Sigmoid colon (tissue), 6 donors: ENCODE measurements at regions not wholly inside any gene's neighbourhood (a gene's known extent, or its start where the extent isn't known, plus 50 kb on each side); places are given as distances from the start of the nearest gene placed in this dataset.

ENCODE experiments used
- DNase-seq: peaks from one replicate; pipeline ENCODE4 v3.0.0-alpha.2; 2019
- H3K27ac ChIP-seq, 4 donors: fragments of 200-600 bp; sonication (generic); one replicate each; pipeline ENCODE4 v1.5.1; 2016 to 2019; ENCODE audit warnings: mild to moderate bottlenecking in 1 of 4
- H3K27me3 ChIP-seq, 3 donors: fragments of 200-600 bp; sonication (generic); one replicate each; pipeline ENCODE4 v1.5.1; 2019; ENCODE audit warnings: mild to moderate bottlenecking in 1 of 3
- H3K36me3 ChIP-seq, 4 donors: fragments of 200-600 bp; sonication (generic); one replicate each; pipeline ENCODE4 v1.5.1; 2016 to 2019
- H3K4me1 ChIP-seq, 4 donors: fragments of 200-600 bp; sonication (generic); one replicate each; pipeline ENCODE4 v1.5.1; 2017 to 2019
- H3K4me3 ChIP-seq, 4 donors: fragments of 200-600 bp; sonication (generic); one replicate each; pipeline ENCODE4 v1.5.1; 2017 to 2019; ENCODE audit warnings: mild to moderate bottlenecking in 2 of 4, moderate library complexity in 1 of 4
- H3K9me3 ChIP-seq, 4 donors: fragments of 200-600 bp in 3 of 4; sonication (generic) in 3 of 4; one replicate each; pipeline versions ENCODE4 v1.5.1 to v1.6.1; 2013 to 2019
- EP300 ChIP-seq, 4 donors: sonication (generic); formaldehyde crosslinking; IDR thresholded peaks; one replicate each; pipeline ENCODE4 v1.6.1; 2017; ENCODE audit warnings: antibody characterized with exemption in 4 of 4
- POLR2A ChIP-seq, 2 donors: fragments of 450-650 bp; IDR thresholded peaks; one replicate each; pipeline ENCODE4 v1.6.1; 2016; ENCODE audit warnings: antibody characterized with exemption in 2 of 2, mild to moderate bottlenecking in 2 of 2, moderate library complexity in 2 of 2
- POLR2AphosphoS5 ChIP-seq, 4 donors: sonication (generic); formaldehyde crosslinking; IDR thresholded peaks; one replicate each; pipeline ENCODE4 v1.6.1; 2017; ENCODE audit warnings: antibody characterized with exemption in 4 of 4
- WGBS, 2 donors: extraction: QIAGEN DNeasy Blood & Tissue Kit; methylation state at CpG; one replicate each; pipeline ENCODE4 v1.1.7; 2013; 5-methylcytosine and 5-hydroxymethylcytosine counted together
- intact Hi-C: fragments of 100-400 bp; cut with DNase I; formaldehyde crosslinking; loops from one replicate; pipeline ENCODE4 v1.15.1; 2023
- TF ChIP-seq, protein P1 (sequence below), 4 experiments: fragments of 450-650 bp in 3 of 4; fragments of 200-600 bp in 1 of 4; IDR thresholded peaks; one replicate each; pipeline ENCODE4 v1.5.1; 2016 to 2019; ENCODE audit warnings: antibody characterized with exemption in 4 of 4, mild to moderate bottlenecking in 3 of 4, moderate library complexity in 2 of 4
- donor health status: healthy with polysubstance abuse.
- donor health status: healthy.

GRCh38 chr6:113288409-113288808 lies 568.7 kb upstream of the MARCKS start:
- TF ChIP-seq EP300 (IDR thresholded peaks at IDR 0.05) (no peak), POLR2A (IDR thresholded peaks at IDR 0.05) (no peak), POLR2AphosphoS5 (IDR thresholded peaks at IDR 0.05) (no peak)
- TF ChIP-seq, protein P1, sequence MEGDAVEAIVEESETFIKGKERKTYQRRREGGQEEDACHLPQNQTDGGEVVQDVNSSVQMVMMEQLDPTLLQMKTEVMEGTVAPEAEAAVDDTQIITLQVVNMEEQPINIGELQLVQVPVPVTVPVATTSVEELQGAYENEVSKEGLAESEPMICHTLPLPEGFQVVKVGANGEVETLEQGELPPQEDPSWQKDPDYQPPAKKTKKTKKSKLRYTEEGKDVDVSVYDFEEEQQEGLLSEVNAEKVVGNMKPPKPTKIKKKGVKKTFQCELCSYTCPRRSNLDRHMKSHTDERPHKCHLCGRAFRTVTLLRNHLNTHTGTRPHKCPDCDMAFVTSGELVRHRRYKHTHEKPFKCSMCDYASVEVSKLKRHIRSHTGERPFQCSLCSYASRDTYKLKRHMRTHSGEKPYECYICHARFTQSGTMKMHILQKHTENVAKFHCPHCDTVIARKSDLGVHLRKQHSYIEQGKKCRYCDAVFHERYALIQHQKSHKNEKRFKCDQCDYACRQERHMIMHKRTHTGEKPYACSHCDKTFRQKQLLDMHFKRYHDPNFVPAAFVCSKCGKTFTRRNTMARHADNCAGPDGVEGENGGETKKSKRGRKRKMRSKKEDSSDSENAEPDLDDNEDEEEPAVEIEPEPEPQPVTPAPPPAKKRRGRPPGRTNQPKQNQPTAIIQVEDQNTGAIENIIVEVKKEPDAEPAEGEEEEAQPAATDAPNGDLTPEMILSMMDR (IDR thresholded peaks at IDR 0.05) = no peak
- intact Hi-C loops = no loop called here

GRCh38 chr6:113289166-113289565 lies 568.0 kb upstream of the MARCKS start:
- no peak for TF ChIP-seq POLR2AphosphoS5 (IDR thresholded peaks at IDR 0.05)
- no peak for TF ChIP-seq EP300 (IDR thresholded peaks at IDR 0.05)
- TF ChIP-seq, protein P1 (IDR thresholded peaks at IDR 0.05) = no peak
- no peak for TF ChIP-seq POLR2A (IDR thresholded peaks at IDR 0.05)
- peaks cover 0 to 4% (median 0%) of the 10 kb centered on the region in 4 donors for H3K9me3 ChIP-seq
- WGBS, 2 donors = 95 to 97% methylated on average over 6 of the region's 6 CpGs
- H3K4me3 ChIP-seq = no peak overlapping the region
- H3K36me3 ChIP-seq = no peaks in the 10 kb centered on the region
- intact Hi-C loops = no loop called here
- peaks cover 0 to 17% (median 16%) of the 10 kb centered on the region in 4 donors for H3K4me1 ChIP-seq
- no peak for DNase-seq
- H3K27ac ChIP-seq = no peak overlapping the region
- no peaks in the 10 kb centered on the region for H3K27me3 ChIP-seq

More at GRCh38 chr6:113288409-113288808, 568.7 kb upstream of the MARCKS start:
- Histone ChIP-seq H3K36me3 (no peaks in the 10 kb centered on the region), H3K9me3 (peaks cover 0 to 4% (median 0%) of the 10 kb centered on the region in 4 donors), H3K27ac (no peak overlapping the region), H3K4me3 (no peak overlapping the region), H3K4me1 (peaks cover 0 to 17% (median 16%) of the 10 kb centered on the region in 4 donors), H3K27me3 (no peaks in the 10 kb centered on the region)
- DNase-seq = no peak
- 91 to 97% methylated on average over 1 of the region's 1 CpG for WGBS, 2 donors

DNA sequence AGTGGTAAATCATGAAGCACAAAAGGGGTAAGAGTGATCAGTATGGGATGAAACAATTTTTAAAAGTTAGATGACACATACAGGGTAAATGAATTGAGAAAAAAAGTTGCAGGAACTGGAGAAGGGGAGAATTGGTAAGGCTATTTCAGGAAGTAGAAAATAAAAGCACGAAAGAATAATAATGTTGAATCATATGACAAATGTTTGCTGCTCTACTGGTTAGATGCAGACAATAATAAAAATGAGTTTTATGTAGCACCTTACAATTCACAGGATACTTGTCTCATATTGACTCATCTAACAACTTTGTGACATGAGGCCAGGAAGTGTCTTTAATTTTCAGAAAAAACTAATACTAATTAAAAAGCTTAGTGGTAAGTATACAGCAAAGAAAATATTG lies 566.5 kb upstream of the MARCKS start:
- Histone ChIP-seq H3K36me3 (no peaks in the 10 kb centered on the region), H3K27ac (no peak overlapping the region), H3K4me3 (no peak overlapping the region), H3K9me3 (peaks cover 0 to 4% (median 0%) of the 10 kb centered on the region in 4 donors), H3K4me1 (peaks cover 0 to 17% (median 16%) of the 10 kb centered on the region in 4 donors), H3K27me3 (no peaks in the 10 kb centered on the region)
- DNase-seq = no peak
- intact Hi-C loops = no loop called here
- WGBS, 2 donors = 68 to 83% methylated on average over 1 of the region's 1 CpG
- TF ChIP-seq POLR2AphosphoS5 (IDR thresholded peaks at IDR 0.05) = no peak
- no peak for TF ChIP-seq POLR2A (IDR thresholded peaks at IDR 0.05)
- TF ChIP-seq EP300 (IDR thresholded peaks at IDR 0.05) = no peak
- TF ChIP-seq, protein P1 (IDR thresholded peaks at IDR 0.05) = no peak

GRCh38 chr6:113291751-113292445 lies 565.2 kb upstream of the MARCKS start:
- Histone ChIP-seq H3K36me3 (no peaks in the 10 kb centered on the region), H3K4me1 (peaks cover 0 to 17% (median 16%) of the 10 kb centered on the region in 4 donors), H3K27ac (no peak overlapping the region), H3K27me3 (no peaks in the 10 kb centered on the region), H3K9me3 (no peaks in the 10 kb centered on the region), H3K4me3 (no peak overlapping the region)
- TF ChIP-seq EP300 (IDR thresholded peaks at IDR 0.05) (no peak), POLR2A (IDR thresholded peaks at IDR 0.05) (no peak), POLR2AphosphoS5 (IDR thresholded peaks at IDR 0.05) (no peak)
- TF ChIP-seq, protein P1 (IDR thresholded peaks at IDR 0.05) = no peak
- no peak for DNase-seq
- WGBS, 2 donors = 80% methylated on average over 4 of the region's 4 CpGs
- intact Hi-C loops = no loop called here
